GM19463 (cell line): ENCODE measurements at regions not wholly inside any gene's neighbourhood (a gene's known extent, or its start where the extent isn't known, plus 50 kb on each side); places are given as distances from the start of the nearest gene placed in this dataset.
"Not testable (repeated sequence)": the region's sequence is repeated elsewhere in the genome, so short reads cannot be mapped to it uniquely, and the experiment has no call there.

Experiments used
- ATAC-seq: cut with Tn5 transposase; IDR thresholded peaks from one replicate; pipeline ENCODE4 v1.9.1; 2021; ENCODE audit warnings: mild to moderate bottlenecking, moderate library complexity; ENCODE audit not compliant: unreplicated experiment

DNA sequence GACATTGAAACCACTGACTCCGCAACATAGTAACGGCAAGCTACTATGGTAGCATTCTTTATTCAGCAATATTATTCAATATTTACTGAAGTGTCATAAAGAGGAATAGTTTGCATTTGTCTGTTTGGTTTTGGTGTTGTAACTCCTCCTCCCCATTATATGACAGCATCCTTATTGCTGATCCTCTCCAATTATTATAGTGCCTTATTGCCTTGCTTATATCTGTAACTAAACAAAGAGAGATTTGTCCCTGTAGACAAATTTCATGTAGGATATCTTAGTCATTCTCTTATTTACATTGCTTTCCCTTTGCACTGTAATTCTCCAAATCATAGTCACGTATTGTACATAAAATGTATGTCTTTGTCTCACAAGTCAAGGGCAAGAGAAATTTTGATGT lies 1041.2 kb upstream of the ZEB2 start:
- ATAC-seq, result no peak

GRCh38 chr2:145558617-145559350 lies 1038.9 kb upstream of the ZEB2 start:
- no peak for ATAC-seq

DNA sequence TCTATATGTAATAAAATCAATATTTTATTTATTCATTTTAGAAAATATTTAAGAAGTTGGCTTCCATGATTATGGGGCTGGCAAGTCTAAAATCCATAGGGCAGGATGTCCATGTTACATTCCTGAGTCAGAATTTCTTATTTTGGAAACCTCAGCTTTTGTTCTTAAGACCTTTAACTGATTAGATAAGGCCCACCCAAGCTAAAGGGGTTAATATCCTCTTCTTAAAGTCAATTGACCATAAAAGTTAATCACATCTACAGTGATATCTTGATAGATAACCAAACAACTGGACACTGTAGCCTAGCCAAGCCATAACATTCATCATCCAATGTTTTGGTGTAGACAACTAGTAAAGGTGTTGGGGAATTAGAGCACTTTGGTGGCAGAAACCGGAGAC lies 1035.4 kb upstream of the ZEB2 start:
- no peak for ATAC-seq

- ATAC-seq, result no peak
These were observed 1031.8 kb upstream of the ZEB2 start for GRCh38 chr2:145551686-145552085.

GRCh38 chr2:145548479-145548878 lies 1028.6 kb upstream of the ZEB2 start:
- no peak for ATAC-seq

DNA sequence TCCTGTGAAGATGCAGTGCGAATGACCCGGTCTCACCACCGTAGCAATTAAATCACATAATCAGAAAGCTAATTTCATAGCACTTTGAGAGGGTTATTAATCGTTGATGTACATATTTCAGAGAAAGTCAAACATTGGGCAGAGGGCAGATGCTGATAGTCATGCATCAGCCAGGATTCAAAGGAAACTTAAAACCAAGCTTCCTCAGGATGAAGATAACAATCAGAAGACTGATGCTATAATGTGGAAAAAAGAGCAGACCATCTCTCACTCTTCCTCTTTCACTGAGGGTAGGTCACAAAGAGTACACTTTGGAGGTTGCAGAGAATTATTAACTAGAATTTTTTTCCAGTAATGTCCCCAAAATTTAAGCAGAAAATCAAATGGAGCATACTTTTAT lies 1027.7 kb upstream of the ZEB2 start:
- no peak for ATAC-seq

GRCh38 chr2:145546091-145546490 lies 1026.2 kb upstream of the ZEB2 start:
- no peak for ATAC-seq

DNA sequence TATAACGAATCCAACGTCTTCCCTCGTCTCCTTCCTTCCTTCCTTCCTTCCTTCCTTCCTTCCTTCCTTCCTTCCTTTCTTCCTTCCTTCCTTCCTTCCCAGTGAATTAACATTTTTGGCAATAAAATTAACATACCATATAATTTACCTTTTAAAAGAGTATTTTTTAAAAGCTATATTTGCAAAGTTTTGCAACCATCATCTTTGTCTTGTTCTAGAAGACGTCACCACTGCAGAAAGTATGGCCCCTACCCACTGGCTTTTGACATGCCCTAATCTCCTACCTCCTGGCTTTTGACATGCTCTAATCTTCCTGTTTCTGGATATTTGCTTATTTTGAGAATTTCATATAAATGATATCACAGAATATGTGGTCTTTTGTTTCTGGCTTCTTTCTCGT lies 1023.9 kb upstream of the ZEB2 start:
- ATAC-seq, result no peak

DNA sequence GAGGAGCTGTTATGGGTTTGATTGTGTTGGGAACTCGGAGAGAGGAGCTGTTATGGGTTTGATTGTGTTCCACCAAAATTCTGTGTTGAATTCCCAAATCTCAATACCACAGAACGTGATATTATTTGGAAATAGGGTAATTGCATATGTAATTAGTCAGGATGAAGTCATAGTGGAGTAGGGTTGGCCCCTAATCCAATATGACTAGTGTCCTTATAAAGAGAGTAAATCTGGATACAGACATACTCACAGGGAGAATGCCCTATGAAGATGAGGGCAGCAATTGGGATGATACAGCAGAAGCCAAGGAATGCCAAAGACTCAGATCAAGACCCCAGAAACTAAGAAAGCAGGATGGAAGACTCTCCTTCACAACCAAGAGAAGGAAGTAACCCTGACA lies 1023.2 kb upstream of the ZEB2 start:
- no peak for ATAC-seq

DNA sequence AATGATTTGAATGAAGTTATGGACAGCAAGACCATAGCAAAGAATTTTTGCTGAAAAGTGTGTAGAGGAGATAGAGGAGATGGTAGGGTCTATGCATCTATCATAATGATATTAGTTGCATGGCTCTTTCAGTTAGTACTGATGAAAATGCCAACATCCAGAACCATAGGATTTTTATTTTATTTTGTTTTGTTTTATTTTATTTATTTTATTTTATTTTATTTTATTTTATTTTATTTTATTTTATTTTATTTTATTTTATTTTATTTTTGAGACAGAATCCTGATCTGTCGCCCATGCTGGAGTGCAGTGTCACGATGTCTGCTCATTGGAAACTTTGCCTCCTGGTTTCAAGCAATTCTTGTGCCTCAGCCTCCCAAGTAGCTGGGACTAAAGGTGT lies 1021.1 kb upstream of the ZEB2 start:
- no peak for ATAC-seq

GRCh38 chr2:145538661-145539350 lies 1018.9 kb upstream of the ZEB2 start:
- no peak for ATAC-seq

GRCh38 chr2:145530653-145531052 lies 1010.7 kb upstream of the ZEB2 start:
- ATAC-seq, result no peak

DNA sequence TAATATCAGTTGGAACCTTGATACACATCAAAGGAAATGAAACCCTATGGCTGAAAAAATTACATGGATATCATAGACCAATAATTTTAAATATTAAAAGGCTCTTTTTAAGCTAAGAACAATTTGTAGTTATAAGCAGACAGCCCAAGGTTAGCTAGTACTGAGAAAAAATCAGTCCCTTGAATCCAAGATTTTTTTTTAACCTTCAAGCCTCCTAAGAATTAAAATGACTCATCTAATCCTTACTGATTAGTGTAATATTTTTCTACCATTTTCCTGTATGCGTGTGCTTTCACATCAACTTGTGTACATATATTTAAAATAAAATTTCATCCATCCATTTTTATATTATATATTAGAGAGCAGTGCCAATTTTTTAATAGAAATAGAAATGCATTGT lies 1004.9 kb upstream of the ZEB2 start:
- no peak for ATAC-seq

DNA sequence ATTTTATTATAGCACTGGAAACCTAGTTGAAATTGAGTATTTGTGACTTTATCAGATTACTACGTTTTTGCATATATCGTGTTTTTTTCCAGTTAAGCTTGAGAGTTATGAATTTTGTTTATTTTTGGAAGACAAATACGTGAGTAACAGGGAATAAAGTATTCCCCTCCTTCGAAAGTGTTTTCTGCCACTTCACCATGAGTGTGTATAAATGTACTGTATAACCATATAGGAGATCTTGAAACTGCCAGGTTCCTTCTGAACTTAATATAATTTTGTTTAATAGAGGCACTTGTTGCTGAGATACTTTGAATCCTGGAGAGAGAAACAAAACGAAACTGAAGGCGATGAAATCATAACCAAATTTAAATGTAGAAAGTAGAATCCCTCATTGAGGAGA lies 1004.4 kb upstream of the ZEB2 start:
- ATAC-seq, result no peak

GRCh38 chr2:145519254-145519653 lies 999.3 kb upstream of the ZEB2 start:
- not testable (repeated sequence) for ATAC-seq

DNA sequence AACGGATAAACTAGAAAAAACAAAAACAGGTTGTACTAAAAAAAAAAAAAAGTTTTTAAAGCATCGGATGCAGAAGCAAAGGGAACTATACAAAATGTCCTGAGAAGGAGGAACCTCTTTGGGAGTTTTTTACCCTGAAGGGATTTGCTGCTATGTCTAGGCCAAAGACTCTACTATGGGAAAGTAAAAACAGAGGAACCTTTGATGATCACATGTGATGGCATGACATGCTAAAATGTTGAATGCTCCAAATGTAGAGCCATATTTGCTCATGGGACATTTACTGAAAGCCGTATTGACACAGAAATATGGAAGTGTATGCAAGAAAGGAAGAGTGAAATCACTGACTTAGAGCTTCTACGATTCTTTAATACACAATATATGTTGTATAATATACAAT lies 992.0 kb upstream of the ZEB2 start:
- no peak for ATAC-seq

- no peak for ATAC-seq
These were observed 983.6 kb upstream of the ZEB2 start for GRCh38 chr2:145503511-145503910.

DNA sequence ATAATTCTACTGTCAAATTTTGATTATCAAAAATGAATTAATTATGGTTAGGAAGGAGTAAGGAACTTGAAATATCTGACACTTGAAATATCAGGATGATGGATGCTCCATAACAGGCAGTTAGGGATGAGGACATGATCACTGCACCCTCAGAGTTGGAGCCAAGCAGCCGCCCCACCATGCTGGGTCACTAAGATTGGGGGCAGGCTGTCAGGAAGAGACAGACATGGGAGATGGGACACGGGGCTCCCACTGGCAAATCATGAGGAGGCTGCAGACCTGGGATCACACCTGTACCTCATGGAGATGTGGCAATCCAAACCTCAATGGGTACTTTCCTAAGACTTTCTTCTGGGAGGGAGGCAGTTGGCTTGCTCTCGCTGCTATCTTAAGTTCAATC lies 982.0 kb upstream of the ZEB2 start:
- ATAC-seq, result no peak

DNA sequence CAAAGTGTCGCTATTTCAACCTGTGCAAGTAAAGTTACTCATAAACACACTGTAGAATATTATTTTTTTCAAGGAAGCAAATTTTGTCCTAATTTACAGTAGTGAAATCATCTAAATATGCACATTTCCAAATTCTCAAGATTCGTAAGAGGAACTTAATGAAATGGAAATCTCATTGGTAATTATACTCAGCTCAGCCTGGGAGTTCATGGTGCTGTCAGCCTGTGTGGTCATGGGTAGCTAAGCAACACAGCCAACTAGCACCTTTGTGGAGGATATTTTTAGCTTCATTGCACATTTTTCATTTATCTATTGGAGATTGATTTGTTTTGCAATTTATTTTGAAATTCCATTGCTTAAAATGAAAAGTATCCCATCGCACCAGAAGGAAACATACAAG lies 975.7 kb upstream of the ZEB2 start:
- no peak for ATAC-seq

DNA sequence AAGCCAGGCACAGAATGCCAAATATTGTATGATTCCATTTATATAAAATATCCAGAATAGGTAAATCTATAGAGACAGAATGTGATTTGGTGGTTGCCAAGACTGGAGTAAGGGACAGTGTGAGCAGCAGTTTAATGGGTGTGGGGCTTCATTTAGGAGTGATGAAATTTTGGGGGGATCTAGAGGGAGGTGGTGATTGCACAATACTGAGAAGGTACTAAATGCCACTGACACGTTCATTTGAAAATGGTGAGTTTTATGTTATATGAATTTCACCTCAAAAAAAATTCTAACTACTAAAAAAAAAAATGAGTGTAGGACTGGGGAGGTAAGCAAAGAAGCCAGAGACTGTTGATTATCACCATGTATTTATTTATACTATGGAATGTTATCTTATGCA lies 974.5 kb upstream of the ZEB2 start:
- ATAC-seq, result no peak

DNA sequence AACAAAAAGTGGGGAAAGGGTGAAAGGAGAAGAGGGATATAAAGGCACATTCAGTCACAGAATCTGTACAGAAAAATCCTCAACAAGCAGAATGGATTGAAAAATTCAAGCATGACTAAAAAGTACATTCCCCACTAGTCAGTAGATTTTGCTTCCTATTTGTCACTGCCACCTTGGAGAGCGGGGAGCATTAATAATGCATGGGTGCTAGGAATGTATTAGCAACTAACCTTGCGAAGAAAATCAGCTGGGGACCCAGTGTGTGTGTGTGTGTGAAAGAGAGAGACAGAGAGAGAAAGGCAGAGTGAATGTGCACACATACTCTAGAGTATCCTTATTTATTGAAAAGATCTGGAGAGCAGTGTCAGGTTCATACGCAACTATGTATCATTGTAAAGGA lies 968.7 kb upstream of the ZEB2 start:
- no peak for ATAC-seq

GRCh38 chr2:145484448-145485097 lies 964.7 kb upstream of the ZEB2 start:
- ATAC-seq, result no peak
